ENCODE measurements at regions not wholly inside any gene's neighbourhood (a gene's known extent, or its start where the extent isn't known, plus 50 kb on each side); places are given as distances from the start of the nearest gene placed in this dataset.
"Not testable (repeated sequence)": the region's sequence is repeated elsewhere in the genome, so short reads cannot be mapped to it uniquely, and the experiment has no call there.

DNA sequence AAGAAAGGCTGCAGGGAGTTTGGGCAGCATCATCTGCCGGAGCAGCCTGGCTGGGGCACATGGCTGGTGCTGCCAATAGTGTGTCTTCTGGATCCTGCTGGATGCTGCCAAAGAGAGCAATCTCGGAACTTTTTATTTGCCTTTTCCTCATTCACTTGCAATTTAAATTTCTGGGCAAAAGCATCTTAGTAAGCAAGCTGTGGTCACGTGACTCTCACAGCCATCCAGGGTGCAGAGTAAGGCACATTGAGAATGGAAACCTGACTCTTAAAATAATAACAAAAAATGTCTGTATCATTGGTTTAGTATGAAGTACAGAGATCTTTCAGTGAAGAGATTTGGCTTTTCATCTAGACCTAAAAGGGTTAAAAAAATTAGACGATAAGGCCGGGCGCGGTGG, 910.3 kb downstream of the STIM2 start:
- no peak for DNase-seq

DNA sequence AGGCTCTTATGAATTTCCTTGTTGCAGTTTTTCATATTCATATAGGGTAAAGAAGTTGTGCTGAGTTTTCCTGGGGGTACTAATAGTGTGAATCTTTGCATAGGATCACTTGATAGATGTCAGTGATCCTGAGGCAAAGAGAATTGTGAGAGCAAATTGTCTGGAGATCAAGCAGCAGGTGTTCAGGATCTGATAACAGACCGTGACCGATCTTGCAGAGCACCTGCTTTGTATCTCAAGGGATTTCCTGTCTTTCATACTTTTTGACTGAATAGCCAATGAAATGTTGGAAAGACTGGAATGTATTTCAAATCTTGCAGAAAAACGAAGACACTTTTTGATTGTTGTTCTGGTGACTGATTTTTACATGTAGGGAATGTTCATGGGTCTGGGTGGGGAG, 914.5 kb downstream of the STIM2 start:
- DNase-seq, result no peak

DNA sequence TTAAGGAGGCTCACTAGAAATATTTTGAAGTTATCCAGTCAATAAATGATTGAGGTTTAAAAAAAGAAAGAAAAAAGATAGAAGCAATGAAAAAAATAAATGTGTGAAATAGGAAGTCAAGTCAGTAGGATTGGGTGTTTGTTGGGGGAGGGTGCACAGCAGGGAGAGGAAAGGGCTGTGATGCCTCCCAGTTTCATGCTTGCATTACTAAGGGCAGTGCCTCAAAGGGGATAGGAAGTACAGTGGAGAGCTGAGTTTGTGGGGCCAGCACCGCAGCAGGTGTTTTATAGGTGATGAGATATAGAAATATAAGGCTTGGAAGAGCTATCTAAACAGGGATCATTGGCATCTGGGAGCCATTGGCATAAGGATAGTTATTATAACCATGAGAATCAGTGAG, 919.2 kb downstream of the STIM2 start:
- no peak for DNase-seq

DNA sequence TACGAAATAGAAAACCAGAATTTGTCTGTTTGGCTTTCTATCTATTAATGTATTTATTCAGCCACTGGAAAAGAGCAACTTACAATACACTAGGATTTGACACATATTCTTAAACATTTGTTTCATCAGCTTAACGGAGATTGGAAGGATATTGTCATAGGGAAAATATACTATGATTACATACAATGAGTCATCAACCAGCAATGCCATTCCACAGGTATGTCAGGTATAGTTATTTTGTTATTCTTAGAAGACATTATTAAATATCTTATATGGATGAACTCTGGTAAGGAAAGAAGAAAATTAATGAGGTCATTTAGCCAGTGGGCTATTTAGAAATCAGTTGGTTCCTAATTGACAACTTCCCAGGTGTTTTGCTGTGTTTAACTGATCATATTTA, 926.6 kb downstream of the STIM2 start:
- DNase-seq, result no peak

DNA sequence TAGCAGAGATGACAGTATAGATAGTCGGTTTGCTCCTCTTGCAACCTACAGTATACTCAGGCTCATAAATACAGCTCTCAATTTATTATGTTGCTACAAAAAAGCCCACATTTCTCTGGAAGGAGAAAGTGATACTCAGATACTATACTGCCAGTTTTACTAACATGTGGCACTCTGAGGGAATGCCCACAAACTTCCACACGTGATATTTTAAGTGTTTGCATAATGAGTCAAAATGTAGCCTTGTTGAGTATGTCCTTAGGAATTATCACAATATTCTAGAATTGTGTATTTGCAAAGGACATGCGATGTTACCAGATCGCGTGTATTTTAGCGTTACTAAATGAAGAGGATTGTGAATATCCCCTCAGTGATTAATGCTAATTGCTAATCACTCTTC, 929.1 kb downstream of the STIM2 start:
- DNase-seq, result peak; percentile 31

DNA sequence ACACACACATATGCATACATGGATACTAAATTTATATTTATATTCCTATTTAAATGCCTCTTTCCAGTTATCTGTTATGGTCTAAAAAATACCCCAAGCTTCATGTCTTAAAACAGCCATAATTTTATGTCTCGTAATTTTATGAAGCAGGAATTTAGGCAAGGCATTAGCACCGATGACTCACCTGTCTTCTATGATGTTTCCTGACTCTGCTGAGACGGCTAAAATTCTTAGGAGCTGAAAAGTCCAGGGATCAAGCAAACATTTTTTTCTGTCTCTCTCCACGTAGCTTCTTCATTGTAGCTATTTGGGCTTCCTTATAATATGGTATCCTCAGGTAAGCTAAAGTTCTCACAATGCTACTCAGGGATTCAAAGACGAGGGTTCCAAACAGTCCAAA, 930.3 kb downstream of the STIM2 start:
- peak; percentile 41 for DNase-seq

DNA sequence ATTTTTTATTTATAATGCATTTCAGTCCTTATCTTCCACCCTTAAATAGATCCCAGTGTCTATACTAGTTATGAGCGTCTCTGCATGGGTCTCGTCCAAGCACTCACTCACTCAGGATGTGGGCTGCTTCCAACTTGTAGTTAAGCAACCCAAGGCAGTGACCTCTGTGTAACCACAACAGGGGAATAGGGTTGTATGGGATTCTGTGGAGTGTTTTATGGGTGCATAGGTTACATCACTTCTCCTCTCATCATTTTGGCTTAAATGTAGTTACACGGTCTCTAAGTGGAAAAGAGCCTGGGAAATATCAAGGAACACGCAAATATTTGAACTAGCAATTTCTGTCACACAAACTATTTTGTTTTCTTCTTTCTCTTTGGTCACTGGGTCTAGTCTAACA, 931.0 kb downstream of the STIM2 start:
- DNase-seq, result no peak

DNA sequence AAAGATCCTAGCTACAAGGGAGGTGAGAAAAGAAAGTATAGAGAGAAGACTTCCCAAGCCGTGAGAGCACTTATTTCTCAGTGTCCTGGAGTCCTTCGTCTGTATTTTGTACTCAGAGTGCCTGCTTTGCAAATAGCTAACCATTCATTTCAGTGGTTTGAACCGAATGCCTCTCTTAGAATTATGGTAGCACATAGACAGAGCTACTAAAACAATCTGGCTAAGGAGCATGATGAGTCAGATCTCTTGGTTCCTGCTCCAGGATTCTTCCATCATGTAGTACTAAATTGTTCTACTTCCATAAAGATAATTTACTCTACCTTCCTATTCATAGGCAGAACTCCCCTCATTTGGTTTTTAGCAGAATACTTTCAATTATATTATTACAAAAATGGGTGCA, 946.6 kb downstream of the STIM2 start:
- DNase-seq, result no peak

DNA sequence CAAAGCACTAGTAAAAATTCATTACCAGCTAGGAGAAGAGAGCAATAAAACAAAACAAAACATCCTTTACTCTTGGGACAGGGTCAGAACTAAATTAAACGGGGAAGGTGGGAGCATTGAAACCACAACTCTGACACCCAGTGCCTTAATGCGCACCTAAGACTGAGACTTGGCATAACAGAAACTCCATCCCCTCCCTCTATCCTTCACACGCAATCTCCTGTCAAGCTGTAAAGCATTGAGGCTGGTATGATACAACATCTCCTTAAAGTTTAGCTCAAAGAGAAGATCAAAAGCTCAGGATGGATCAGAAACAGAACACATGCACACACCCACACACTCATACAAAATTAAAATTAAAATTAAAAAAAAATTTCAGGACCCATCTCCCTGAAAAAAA, 951.3 kb downstream of the STIM2 start:
- DNase-seq, result no peak

DNA sequence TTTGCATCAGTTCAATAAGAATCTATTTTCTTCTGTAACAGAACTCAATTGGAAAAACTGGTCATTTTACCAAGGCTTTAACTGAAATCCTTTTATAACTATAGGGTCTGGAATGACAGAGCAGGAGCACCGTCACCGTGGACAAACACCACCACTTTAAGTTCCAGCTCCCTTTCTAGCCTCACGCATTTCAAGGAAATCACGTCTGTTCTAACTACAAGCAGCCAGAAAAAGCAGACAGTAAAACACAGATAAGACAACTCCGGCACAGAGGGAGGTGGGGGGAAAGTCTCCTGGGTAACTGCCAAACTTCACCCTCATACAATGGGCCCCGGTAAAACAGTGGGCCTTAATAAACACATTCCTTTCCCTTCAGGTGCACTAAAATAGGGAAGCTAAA, 952.6 kb downstream of the STIM2 start:
- DNase-seq, result not testable (repeated sequence)

DNA sequence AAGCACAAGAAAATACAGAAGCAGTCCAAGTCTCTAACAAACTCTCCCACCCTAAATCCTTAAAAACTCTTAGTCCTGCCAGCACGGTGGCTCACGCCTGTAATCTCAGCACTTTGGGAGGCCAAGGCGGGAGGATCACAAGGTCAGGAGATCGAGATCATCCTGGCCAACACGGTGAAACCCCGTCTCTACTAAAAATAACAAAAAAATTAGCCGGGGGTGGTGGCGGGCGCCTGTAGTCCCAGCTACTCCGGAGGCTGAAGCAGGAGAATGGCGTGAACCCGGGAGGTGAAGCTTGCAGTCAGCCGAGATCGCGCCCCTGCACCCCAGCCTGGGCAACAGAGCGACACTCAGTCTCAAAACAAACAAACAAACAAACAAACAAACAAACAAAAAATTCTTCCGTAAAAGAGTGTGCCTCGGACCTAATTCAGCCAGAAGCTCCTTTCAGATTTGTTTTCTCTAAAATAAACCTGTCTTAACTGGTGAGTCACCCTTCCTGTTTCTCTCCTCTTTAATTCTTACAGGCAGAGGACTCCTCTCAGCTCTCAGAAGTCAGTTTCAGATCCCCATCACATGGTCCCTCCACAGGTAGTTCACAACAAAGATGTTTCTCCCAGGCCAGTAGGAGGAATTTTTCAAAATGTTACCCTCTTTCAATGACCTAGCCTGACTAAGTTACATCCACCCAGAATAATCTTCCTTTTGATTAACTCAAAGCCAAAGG, 953.2 kb downstream of the STIM2 start:
- DNase-seq, result not testable (repeated sequence)

DNA sequence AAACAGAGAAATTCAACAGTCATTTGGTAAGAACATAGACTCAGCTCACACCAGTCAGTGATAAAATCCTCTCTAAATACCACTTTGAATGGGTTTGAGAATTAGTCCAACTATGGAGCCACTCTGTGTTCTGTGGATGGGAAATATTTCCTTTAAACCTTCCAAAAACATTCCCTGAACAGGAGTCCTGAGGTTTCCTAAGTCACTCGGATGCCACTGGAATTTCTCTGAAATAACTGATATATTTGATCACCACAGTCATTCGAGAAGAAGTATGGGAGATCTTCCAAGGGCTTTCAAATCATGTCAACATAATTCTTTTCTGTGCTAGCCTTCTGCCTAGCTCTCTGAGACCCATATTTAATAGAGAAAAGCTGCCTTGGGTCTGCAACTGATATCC, 958.6 kb downstream of the STIM2 start:
- DNase-seq, result peak; percentile 24

DNA sequence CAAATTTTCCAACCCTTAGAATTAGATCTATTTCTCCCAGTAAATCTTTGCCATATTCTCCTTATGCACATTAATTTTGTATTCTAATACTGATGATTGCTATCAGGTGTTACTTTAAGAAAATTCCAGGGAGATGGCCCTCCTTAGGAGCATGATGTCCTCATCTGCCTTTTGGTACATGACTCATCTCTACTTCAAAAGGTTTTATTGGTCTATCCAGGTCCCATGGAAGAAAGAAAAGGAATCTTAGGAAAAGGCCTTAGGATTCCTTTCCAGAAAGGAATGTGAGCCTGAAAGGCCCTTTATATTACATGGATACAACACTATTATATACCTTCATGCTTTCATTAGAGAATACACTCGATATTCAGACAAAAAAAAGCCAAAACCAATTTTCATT, 968.2 kb downstream of the STIM2 start:
- DNase-seq, result no peak

DNA sequence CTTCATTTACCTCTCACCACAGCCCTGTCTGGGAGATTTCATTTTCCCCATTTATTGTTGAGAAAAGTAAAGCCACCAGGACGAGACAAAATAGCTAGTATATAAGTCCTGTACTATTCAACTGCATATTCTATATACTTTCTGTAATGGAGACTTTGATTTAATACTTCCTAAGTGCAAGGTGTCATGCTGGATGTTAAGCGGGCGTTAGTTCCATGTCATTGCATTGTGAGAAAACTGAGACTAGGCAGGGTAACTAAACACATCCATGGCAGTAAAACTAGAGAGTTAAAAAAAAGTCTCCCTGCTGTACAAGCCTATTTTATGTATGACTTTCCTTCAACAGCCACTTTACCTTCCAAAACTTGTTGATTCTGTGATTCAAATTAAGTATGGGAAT, 969.6 kb downstream of the STIM2 start:
- no peak for DNase-seq

DNA sequence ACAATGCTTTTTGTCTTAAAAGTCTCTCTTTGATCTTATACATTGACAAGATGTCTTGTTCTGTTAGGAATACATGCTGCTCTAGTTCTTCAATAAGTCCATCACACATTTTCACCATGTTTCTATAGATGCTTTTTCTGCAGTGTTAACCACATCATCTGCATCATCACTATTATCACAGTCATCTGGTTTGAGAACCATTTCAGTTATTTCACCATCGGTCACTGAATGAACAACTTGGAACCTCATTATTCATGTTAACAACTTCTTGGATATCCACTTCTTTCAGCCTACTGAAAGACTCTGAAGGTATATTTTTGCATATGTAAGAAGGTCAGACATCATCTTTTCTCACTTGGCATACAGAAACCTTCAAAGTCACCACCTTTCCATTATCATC, 975.2 kb downstream of the STIM2 start:
- DNase-seq, result no peak

DNA sequence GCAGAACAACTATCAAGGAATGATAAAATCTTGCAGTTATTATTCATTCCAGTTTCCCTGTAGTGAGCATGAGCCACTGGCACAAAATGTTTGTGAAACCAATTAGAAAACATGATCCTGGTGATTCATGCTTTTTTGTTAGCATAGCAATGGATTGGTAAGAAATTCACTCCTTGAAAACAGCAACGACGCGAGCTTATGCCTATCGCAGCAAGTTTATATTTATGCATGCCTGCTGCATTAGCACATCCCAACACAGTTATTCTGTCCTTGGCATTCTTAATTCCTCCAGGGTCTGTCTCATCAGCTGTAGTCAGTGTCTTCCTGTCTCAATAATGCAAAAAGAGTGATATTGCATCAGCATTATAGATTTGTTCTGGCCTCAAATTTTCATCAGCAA, 975.9 kb downstream of the STIM2 start:
- peak; percentile 68 for DNase-seq

DNA sequence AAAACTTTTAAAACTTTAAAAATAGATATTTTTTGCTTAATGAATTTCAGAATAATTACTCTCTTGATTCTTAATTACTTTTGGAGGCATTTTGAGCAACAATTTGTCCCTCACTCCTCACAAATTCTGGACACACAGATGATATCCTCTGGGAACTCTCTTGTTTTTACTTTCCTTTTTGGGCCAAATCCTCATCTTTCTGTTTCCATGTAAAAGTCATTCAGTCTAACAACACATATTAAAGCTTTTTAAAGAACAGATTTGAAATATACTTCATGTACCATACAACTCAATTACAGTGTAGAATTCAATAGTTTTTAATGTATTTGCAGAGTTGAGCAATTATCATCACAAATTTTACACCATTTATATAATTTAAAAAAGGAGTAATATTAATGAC, 983.1 kb downstream of the STIM2 start:
- no peak for DNase-seq

DNA sequence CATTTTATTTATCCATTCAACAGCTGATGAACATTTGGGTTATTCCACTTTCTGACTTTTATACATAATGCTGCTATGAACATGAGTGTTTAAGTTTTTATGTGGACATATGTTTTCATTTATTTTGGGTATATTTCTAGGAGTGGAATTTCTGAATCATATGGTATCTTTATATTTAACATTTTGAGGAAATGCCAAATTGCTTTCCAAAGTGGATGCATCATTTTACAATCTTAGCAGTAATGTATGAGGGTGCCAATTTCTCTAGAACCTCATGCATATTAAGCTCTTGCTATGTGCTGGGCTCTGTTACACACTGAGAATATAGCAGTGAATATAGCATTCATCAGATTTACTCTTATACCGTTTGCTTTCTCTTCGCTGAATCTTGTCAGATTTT, 983.7 kb downstream of the STIM2 start:
- DNase-seq, result peak; percentile 22

DNA sequence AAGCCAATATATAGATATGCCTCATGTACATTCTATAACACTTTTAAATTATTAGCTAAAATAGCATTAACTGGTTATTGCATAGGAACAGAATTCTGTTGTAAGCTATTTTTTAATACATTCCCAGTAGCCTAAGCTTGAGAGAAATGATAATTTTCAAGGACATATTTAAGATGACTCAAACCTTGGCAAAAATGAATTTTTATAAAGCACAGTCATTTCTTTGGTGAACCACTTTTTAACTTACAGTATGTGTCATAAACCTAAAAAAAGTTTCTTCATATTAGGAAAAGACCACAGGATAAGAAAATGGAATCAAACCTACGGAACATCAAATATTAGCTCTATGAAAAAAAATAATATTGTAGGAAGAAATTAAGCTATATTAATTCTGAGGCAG, 986.3 kb downstream of the STIM2 start:
- DNase-seq, result no peak

DNA sequence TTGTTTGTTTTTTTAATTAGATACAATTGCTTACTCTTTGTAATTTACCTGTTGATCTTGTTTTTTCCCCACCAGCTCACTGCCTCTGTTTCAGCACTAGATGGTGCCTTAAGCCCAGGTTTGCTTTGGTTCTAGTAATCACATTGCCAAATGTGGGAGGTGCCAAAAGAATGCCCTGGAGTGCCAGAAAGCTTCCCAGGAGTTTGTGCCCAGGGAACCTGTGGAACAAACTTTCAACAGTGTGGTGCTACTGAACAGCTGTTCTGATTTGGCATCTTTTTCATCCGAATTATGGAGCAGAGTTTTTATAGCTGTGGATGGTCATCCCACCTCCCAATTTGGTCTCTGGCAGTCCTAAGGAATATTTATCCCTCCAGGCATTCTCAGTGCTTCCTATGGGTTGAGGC, 1000.7 kb downstream of the STIM2 start:
- peak; percentile 21 for DNase-seq

DNA sequence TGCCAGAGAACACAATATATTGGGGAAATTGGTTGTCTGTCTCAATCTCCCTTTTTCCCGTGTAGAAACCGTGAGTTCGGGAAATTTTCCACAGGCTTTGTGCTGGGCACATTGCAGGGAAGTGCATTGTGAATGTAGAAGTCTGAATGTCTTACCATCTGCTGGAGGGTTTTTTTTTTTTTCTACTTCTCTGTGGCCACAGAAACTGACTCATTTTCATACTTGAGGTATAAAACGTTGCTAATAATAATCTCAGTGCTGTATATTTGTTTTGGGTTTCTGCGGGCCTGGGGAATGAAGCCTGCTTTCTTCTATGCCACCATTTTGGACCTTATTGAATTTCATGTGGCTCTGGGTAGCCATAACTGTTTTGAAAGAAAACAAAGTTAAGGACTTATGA, 1001.2 kb downstream of the STIM2 start:
- DNase-seq, result no peak

DNA sequence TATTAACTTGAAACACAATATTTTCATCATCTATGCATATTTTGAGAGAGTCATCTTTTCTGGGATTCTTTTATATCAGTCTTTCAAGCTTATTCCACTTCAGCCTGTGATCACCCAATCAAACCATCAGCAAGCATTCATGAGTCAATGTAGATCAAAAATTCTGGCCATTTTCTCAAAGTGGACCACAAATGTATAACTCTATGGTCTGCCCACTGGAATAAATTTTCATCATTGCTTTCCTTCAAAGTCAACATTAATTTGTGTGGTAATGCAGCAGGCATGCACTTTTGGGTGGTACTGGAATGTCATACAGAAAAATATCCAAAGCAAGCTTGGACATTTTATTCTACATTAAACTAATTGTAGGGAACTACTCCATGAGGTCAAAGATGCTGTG, 1013.0 kb downstream of the STIM2 start:
- peak; percentile 8 for DNase-seq

DNA sequence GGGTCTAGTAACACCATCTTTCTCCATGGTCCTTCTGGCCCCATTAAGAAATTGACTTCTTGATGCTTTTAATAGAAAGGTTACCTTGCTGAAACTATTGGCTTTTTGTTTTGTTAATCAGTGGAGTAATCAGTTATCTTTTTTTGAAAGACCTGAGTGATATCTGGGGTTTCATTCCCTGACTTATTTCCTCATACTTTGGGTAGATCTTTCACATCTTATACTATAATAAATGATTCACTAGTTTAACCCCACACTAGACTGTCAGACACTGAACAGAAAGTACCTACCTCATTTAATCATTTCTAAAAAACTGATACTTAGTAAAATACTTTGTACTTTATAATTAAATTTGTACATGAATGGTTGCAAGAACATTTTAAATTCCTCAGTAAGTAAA, 1021.1 kb downstream of the STIM2 start:
- no peak for DNase-seq

DNA sequence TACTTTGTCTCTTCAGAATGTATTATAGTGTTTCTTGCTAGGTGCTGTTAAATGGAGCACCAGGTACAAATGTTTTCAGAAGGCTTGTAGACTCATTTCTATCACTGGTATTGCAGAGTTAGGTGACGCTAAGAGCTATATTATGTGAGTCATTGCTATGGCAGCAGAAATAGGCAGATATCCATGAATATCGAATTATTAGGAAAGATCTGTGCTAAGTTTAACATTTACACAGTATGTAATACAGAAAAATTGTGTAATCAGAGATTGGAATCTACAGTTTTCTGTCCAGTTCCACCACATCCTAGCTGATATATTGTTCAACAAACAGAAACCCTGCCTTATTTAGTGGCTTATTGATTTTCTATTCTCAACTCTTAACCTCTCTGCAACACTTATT, 1025.5 kb downstream of the STIM2 start:
- DNase-seq, result no peak

DNA sequence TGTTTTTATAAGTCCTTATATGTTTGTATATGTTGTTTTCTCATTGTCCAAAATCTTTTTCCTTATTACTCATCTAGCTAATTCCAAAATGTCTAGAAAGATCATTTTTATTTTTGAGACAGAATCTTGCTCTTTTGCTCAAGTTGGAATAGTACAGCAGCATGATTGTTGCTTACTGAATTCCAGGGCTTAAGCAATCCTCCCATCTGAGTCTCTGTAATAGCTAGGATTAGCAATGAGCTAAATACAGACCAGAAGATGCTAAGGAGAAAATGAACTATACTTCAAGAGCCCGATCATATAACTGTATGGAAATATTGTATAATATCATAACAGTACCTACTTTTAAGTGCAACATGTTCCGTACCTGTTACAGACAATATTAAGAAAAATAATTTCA, 1027.0 kb downstream of the STIM2 start:
- DNase-seq, result no peak

DNA sequence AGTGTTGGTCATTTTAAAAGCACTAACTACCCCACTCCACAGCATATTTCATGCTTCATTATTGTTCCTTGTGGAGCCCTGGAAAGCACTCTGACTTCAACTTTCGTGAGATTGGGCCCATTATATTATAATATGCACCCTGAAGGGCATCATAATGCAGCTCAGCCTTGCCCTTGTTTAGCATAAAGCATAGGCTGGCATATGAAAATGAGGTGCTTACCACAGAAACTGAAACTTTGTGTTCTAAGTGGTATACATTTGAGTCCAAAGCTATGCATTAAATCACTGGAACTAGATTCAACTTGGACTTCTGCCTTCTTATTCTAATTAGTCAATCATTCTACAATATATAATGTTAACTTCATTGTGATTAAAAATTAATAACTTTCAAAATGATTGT, 1027.9 kb downstream of the STIM2 start:
- no peak for DNase-seq

Measured in amniotic stem cell (primary cell).